ENCODE measurements at regions not wholly inside any gene's neighbourhood (a gene's known extent, or its start where the extent isn't known, plus 50 kb on each side); places are given as distances from the start of the nearest gene placed in this dataset.

- DNase-seq (ENCODE audit: low read depth) = no peak
Observed at GRCh38 chr7:7118822-7119221, 63.5 kb upstream of the C1GALT1 start.

- no peak for DNase-seq (ENCODE audit: low read depth)
Observed at GRCh38 chr7:7119729-7120128, 62.6 kb upstream of the C1GALT1 start.

GRCh38 chr7:7122033-7122478 is 60.3 kb upstream of the C1GALT1 start:
- no peak for DNase-seq (ENCODE audit: low read depth)

- no peak for DNase-seq (ENCODE audit: low read depth)
Observed at GRCh38 chr7:7122701-7123281, 59.6 kb upstream of the C1GALT1 start.

GRCh38 chr7:7125963-7126362 is 56.4 kb upstream of the C1GALT1 start:
- no peak for DNase-seq (ENCODE audit: low read depth)

- DNase-seq (ENCODE audit: low read depth) = no peak
Observed at GRCh38 chr7:7127773-7128172, 54.6 kb upstream of the C1GALT1 start.

- no peak for DNase-seq (ENCODE audit: low read depth)
Observed at GRCh38 chr7:7129381-7129780, 53.0 kb upstream of the C1GALT1 start.

GRCh38 chr7:7131273-7131672 is 51.1 kb upstream of the C1GALT1 start:
- no peak for DNase-seq (ENCODE audit: low read depth)
